GM13976 (cell line): ENCODE measurements at regions not wholly inside any gene's neighbourhood (a gene's known extent, or its start where the extent isn't known, plus 50 kb on each side); places are given as distances from the start of the nearest gene placed in this dataset.
"Not testable (repeated sequence)": the region's sequence is repeated elsewhere in the genome, so short reads cannot be mapped to it uniquely, and the experiment has no call there.

Source experiments
- DNase-seq: peaks from one replicate; pipeline ENCODE4 v3.0.0; 2012; ENCODE audit warnings: low spot score
- CTCF ChIP-seq: IDR thresholded peaks from 2 replicates; pipeline ENCODE4 v1.5.1; 2012; ENCODE audit warnings: borderline replicate concordance, mild to moderate bottlenecking; ENCODE audit not compliant: insufficient read depth; ENCODE audit errors: extremely low read depth, missing control alignments, control extremely low read depth
- in situ Hi-C: fragments of 300-500 bp; cut with MboI; formaldehyde crosslinking; loops from one replicate; pipeline ENCODE4 v1.12.0; 2022; ENCODE audit warnings: low sequenced_read_pairs, mixed read lengths, inconsistent platforms; ENCODE audit not compliant: unreplicated experiment

GRCh38 chr1:57572016-57572415, 148.2 kb upstream of the DAB1 start:
- no peak for DNase-seq
- TF ChIP-seq CTCF = no peak
- in situ Hi-C loops = no loop called here

DNA sequence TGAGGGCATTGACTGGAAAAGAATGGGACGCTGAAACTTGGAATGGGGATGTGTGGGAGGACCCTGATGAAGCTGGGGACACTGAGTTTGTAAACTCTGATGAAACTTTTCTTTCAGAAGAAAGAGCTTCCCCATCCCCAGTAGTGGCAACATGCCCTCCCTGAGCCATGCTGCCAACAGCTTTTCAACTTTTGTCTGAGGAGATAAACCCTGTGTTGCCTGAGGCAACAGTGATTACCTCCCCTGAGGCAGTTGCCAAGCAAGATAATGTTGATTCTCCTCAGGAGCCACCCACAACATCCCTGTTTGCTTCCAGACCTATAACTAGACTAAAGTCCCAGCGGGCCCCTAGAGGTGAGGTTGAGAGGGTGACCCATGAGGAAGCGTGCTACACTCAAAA, 134.2 kb upstream of the DAB1 start:
- in situ Hi-C loops, DNase-seq: not testable (repeated sequence)

- no peak for TF ChIP-seq CTCF
- in situ Hi-C loops = no loop called here
- DNase-seq = no peak
These were observed 129.8 kb upstream of the DAB1 start for GRCh38 chr1:57553666-57554065.

- in situ Hi-C loops = no loop called here
- no peak for DNase-seq
- TF ChIP-seq CTCF = no peak
These were observed 127.6 kb upstream of the DAB1 start for GRCh38 chr1:57551476-57551875.

GRCh38 chr1:57550092-57550491, 126.2 kb upstream of the DAB1 start:
- TF ChIP-seq CTCF = no peak
- no peak for DNase-seq
- in situ Hi-C loops = no loop called here

GRCh38 chr1:57549300-57549699, 125.4 kb upstream of the DAB1 start:
- DNase-seq = no peak
- in situ Hi-C loops = no loop called here
- TF ChIP-seq CTCF = no peak

GRCh38 chr1:57546549-57547330, 122.9 kb upstream of the DAB1 start:
- in situ Hi-C loops = no loop called here
- DNase-seq = no peak
- no peak for TF ChIP-seq CTCF
